HG03060 (cell line): ENCODE measurements at regions not wholly inside any gene's neighbourhood (a gene's known extent, or its start where the extent isn't known, plus 50 kb on each side); places are given as distances from the start of the nearest gene placed in this dataset.

Experiments used
- ATAC-seq: cut with Tn5 transposase; IDR thresholded peaks from one replicate; pipeline ENCODE4 v1.9.1; 2021; ENCODE audit warnings: low read depth, moderate number of reproducible peaks; ENCODE audit not compliant: unreplicated experiment

- no peak for ATAC-seq
Observed at GRCh38 chr2:146081459-146081858, 1561.5 kb upstream of the ZEB2 start.

- ATAC-seq, result no peak
Observed at GRCh38 chr2:146080925-146081324, 1561.0 kb upstream of the ZEB2 start.

- ATAC-seq, result no peak
Observed at GRCh38 chr2:146079216-146079615, 1559.3 kb upstream of the ZEB2 start.

- ATAC-seq, result no peak
Observed at GRCh38 chr2:146077156-146077555, 1557.2 kb upstream of the ZEB2 start.

- ATAC-seq, result no peak
Observed at GRCh38 chr2:146068051-146068450, 1548.1 kb upstream of the ZEB2 start.

DNA sequence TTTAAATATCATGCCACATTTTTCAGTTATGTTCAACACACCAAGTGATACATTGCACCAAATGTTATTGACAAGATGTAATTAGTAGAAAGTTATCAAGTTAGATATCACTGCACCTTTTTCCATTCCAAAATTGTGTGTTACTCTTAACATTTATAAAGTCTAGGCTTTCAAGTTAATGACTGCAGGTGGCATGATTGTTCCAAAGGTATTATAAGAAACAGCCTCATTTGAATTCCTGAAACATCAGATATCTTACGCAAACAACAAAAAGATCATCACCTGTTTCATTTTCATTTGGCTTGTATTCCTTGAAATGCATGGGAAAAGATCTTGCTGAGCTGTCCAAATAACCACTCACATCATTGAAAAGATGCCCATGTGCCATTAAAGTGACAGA, 1528.2 kb upstream of the ZEB2 start:
- no peak for ATAC-seq

DNA sequence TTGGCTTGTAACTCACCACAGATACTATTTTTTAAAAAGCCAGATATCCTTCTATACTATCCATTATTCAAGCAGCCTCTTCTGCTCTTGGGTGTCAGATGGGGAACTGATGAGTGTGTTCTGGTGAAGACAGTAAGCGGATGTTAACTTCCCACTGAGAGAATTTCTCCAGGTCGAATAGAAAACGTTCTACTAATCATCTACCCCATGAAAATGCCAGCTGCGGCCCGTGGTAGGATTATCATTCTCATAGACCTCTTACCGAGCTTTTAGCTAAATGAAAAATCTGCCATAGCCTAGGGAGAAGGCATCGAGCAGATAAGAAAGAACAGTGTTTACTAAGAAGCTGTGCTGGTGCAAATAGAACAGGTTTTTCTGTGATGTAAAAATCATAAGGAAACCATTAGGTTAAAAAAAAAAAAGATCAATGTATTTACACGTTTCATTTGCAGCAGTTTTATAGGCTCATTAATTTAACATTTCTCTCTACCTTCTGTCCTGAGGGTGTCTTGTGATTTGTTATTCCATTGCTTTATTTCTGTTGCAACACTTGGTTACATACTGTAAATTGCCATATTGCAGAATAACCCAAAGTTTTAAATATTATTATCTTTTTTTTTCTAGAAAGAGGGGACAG, 1521.5 kb upstream of the ZEB2 start:
- ATAC-seq, result no peak

GRCh38 chr2:146040051-146040450, 1520.1 kb upstream of the ZEB2 start:
- no peak for ATAC-seq

GRCh38 chr2:146038014-146038413, 1518.1 kb upstream of the ZEB2 start:
- ATAC-seq, result no peak

GRCh38 chr2:146037334-146037870, 1517.5 kb upstream of the ZEB2 start:
- ATAC-seq, result no peak

DNA sequence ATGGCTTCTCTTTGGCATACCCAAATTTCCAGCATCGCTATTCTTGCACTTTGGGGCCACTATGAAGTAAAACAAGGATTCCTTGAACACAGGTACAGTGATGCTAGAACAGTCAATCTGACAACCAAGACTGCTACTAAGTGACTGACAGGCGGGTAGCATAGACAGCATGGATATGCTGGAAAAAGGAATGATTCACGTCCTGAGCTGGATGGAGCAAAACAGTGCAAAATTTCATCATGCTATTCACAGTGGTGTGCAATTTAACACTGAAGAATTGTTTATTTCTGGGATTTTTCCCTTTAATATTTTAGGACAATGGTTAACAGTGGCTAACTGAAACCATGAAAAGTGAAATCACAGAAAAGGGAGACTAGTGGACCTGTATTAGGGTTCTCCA, 1511.2 kb upstream of the ZEB2 start:
- ATAC-seq, result no peak

GRCh38 chr2:146027156-146027555, 1507.2 kb upstream of the ZEB2 start:
- no peak for ATAC-seq

DNA sequence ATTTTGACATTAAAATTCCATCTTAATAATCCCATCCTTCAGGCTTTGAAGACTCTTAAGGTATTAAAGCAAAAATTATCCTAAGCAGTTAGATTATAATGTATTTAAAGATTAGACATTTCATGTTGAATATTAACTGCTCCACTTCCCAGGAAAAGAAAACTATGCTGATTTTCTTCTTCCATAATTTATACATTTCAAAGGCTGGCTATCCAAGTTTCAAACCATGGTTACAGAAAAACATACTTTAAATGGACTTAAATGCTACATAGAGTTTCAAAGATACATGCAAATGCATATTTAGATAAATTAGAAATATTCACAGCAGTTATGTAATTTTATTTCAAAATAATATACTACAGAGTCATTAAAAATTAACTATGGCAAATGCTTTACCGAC, 1505.6 kb upstream of the ZEB2 start:
- ATAC-seq, result no peak

DNA sequence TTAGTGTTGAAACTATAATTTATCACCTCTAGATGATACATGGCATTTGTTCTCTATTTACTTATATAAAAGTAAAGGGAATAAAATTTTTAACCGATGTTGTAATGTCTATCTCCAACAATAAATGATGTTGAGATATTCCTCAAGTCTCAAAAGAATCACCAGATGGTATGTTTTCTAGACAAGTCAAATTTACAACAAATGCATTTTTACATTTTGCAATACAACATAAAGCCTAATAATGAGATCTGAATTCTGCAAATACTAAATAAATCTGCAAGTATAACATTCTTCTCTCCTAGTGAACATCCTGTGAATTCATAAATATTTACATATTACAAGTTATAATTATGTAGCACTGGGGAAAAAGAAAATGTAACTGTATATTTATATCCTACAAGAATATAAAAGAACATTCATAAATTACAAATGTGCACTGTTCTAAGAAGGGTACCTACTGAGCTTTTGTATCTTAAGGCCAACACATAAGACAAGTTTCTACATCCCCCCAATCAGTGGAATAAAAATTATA, 1504.4 kb upstream of the ZEB2 start:
- no peak for ATAC-seq

- no peak for ATAC-seq
Observed at GRCh38 chr2:146004462-146004861, 1484.5 kb upstream of the ZEB2 start.

DNA sequence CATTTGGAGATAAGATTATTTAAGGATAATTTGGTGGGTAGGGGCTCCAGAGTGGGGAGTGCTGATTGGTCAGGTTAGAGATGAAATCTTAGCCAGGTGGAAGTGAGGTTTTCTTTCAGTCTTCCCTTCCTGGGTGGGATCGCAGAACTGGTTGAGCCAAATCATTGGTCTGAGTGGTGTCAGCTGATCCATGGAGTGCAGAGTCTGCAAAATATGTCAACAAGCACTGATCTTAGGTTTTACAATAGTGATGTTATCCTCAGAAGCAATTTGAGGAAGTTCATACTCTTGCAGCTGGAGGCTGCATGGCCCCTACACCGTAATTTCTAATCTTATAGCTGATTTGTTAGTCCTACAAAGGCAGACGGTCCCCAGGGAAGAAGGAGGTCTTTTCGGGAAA, 1483.4 kb upstream of the ZEB2 start:
- ATAC-seq, result no peak

- ATAC-seq, result no peak
Observed at GRCh38 chr2:145994910-145995309, 1475.0 kb upstream of the ZEB2 start.

DNA sequence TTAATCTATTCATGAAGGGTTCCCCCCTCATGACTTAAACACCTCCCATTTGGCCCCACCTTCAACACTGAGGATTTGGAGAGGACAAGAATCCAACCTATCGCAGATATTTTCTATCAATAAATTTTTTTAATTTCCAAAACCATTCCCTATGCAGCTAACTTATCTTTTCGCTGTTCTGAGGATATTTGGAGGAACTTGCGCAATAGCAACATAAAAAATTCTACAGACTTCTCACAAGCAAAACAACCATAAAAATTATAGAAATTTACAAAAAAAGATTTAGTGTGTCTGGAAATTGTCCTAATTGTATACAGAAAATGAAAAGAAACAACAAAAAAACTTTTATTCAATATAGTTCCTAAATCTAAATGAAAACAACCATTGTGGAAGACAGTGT, 1472.7 kb upstream of the ZEB2 start:
- no peak for ATAC-seq

DNA sequence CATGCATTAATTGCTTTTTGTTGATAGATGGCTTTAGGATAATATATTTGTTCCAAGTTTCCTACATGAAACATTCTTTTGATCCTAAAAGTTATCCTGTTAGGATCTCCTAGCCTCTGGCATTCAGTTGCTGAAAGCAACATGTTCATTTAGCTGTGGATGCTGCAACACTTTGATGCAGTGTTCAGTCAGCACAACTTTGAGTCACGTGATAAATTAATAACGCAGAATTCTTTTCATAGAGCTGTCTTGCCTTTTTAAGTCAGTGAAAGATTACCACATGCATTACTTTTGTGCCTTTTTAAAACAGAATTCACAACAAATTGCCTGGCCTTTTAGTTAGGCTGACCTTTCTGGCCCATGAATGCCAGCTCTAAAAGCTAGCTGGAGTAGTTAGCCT, 1467.9 kb upstream of the ZEB2 start:
- ATAC-seq, result no peak

DNA sequence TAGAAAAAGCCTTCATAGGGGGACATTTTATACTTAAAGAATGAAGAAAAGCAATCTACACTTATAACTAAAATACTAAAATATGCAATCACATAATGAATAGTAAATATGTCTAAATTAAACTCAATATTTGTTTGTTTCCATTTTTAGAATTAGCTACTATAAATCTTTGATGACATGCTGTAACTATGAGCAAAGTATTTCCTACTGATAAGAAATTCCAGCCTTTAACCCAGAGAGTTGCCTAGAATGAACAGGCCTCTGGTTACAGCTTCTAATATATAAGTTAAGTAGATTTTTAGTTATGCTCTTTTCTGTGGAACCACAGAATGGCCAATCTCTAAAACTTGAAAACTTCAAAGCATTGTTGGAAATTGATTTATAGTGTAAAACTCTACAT, 1465.6 kb upstream of the ZEB2 start:
- no peak for ATAC-seq

DNA sequence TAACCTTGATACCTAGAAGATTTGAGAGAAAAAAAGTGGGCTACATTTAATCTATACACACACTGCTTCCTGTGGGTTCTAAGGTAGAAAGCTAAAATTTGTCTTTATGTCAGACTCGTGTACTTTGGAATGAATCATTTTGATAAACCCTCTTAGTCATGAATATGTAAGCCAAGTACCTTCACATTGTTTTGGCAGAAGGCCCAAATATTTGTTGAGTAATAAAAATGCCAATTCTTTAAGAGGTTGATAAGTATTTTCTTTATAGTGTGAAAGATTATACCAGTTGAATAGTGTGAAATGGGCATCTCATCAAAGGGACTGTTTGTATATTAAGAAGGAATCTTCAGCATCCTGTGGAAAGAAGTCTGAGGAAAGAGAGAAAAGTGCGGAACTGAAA, 1464.7 kb upstream of the ZEB2 start:
- no peak for ATAC-seq

DNA sequence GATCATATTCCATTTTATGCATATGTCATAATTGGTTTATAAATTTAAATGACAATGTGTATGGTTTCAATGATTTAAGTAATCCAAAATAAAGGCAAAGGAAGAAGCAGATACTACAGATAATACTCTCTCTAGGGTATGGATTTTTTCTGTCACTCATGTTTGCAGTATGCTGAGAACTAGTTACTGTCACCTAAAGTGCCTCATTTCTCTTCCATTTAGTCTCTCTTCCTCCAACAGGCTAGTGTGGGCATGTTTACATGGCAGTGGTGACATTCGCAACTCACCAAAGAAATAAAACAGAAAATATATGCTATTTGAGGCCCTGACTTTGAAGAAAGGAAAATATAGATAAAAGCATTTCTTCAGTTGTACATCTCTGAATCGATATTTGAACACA, 1460.4 kb upstream of the ZEB2 start:
- no peak for ATAC-seq

GRCh38 chr2:145975406-145975805, 1455.5 kb upstream of the ZEB2 start:
- no peak for ATAC-seq
